Astrocyte (in vitro differentiated cells and primary cell): ENCODE measurements at regions not wholly inside any gene's neighbourhood (a gene's known extent, or its start where the extent isn't known, plus 50 kb on each side); places are given as distances from the start of the nearest gene placed in this dataset.

Source experiments
- DNase-seq: peaks from one replicate; pipeline ENCODE4 v3.0.0-alpha.2; 2010; ENCODE audit warnings: low read depth
- FAIRE-seq: peaks from 2 replicates; lab custom pipeline; 2011; peaks lifted over from hg19 to GRCh38; lab: Jason Lieb, UNC
- H2AFZ ChIP-seq: 2 replicates; pipeline ENCODE4 v1.6.0; 2012; ENCODE audit warnings: low read depth, low read length, inconsistent platforms
- H3K27ac ChIP-seq: 2 replicates; pipeline ENCODE4 v1.5.1; 2011; ENCODE audit warnings: low read depth, low read length, inconsistent platforms
- H3K27me3 ChIP-seq: 2 replicates; pipeline ENCODE4 v1.6.0; 2011; ENCODE audit warnings: low read length, inconsistent platforms; ENCODE audit not compliant: insufficient read depth
- H3K36me3 ChIP-seq: 2 replicates; pipeline ENCODE4 v1.5.1; 2011; ENCODE audit warnings: low read length, inconsistent platforms; ENCODE audit not compliant: insufficient read depth
- H3K4me1 ChIP-seq: 2 replicates; pipeline ENCODE4 v1.5.1; 2011; ENCODE audit warnings: low read length, inconsistent platforms; ENCODE audit not compliant: insufficient read depth
- H3K4me2 ChIP-seq: 2 replicates; pipeline ENCODE4 v1.6.0; 2012; ENCODE audit warnings: low read length, inconsistent platforms
- H3K4me3 ChIP-seq: 2 replicates; pipeline ENCODE4 v1.5.1; 2011; ENCODE audit warnings: low read depth, mild to moderate bottlenecking, low read length, inconsistent platforms; ENCODE audit not compliant: insufficient read depth
- H3K79me2 ChIP-seq: 2 replicates; pipeline ENCODE4 v1.6.0; 2012; ENCODE audit warnings: mild to moderate bottlenecking, low read length, inconsistent platforms; ENCODE audit not compliant: insufficient read depth
- H3K9ac ChIP-seq: 2 replicates; pipeline ENCODE4 v1.6.0; 2012; ENCODE audit warnings: mild to moderate bottlenecking, low read length, inconsistent platforms
- H3K9me3 ChIP-seq: 2 replicates; pipeline ENCODE4 v1.5.1; 2012; ENCODE audit warnings: low read depth, mild to moderate bottlenecking, low read length, inconsistent platforms; ENCODE audit not compliant: insufficient read depth
- H4K20me1 ChIP-seq: 2 replicates; pipeline ENCODE4 v1.6.0; 2012; ENCODE audit warnings: low read length, inconsistent platforms; ENCODE audit not compliant: insufficient read depth
- H3K27ac Mint-ChIP-seq: one replicate; pipeline ENCODE4 v1.8.0; 2021; ENCODE audit warnings: mild to moderate bottlenecking, mixed read lengths; ENCODE audit not compliant: unreplicated experiment
- H3K27me3 Mint-ChIP-seq: one replicate; pipeline ENCODE4 v1.8.0; 2021; ENCODE audit warnings: low read depth, mixed read lengths; ENCODE audit not compliant: unreplicated experiment
- H3K36me3 Mint-ChIP-seq: one replicate; pipeline ENCODE4 v1.8.0; 2021; ENCODE audit warnings: low read depth, mixed read lengths; ENCODE audit not compliant: unreplicated experiment
- H3K4me1 Mint-ChIP-seq: one replicate; pipeline ENCODE4 v1.8.0; 2021; ENCODE audit warnings: low read depth, mixed read lengths; ENCODE audit not compliant: unreplicated experiment
- H3K4me3 Mint-ChIP-seq: one replicate; pipeline ENCODE4 v1.8.0; 2021; ENCODE audit warnings: mild to moderate bottlenecking, moderate library complexity, mixed read lengths; ENCODE audit not compliant: unreplicated experiment
- H3K9me3 Mint-ChIP-seq: one replicate; pipeline ENCODE4 v1.8.0; 2021; ENCODE audit warnings: mild to moderate bottlenecking, mixed read lengths; ENCODE audit not compliant: unreplicated experiment
- EZH2 ChIP-seq: IDR thresholded peaks from 2 replicates; pipeline ENCODE4 v1.6.1; 2012; ENCODE audit warnings: mild to moderate bottlenecking, low read length, inconsistent platforms; ENCODE audit not compliant: insufficient read depth
- TF ChIP-seq, protein P1 (sequence below): IDR thresholded peaks from 2 replicates; pipeline ENCODE4 v1.5.1; 2011; ENCODE audit warnings: low read depth, mild to moderate bottlenecking, inconsistent platforms, low read length, moderate library complexity; ENCODE audit not compliant: insufficient read depth

DNA sequence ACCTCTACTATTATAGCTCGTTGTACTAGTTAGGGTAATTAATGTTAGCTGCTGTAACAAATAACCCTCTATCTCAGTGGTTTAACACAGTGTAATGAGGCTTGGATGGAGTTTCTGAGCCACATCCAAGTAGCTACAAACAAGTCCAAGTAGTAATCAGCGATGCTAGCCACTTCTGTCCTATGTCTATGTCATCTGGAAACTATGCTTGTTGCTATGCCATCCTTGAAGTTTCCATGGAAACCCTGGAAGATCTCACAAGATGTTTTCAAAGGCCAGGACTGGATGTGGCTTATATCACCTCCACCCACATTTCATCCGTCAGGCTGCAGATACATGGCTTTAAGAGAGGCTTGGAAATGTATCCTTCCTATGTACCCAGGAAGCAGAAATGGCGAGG, 422.1 kb downstream of the AACS start:
- H3K36me3 Mint-ChIP-seq = no peaks in the 10 kb centered on the region
- no peaks in the 10 kb centered on the region for H3K4me1 ChIP-seq
- H3K4me3 ChIP-seq = no peak overlapping the region
- no peaks in the 10 kb centered on the region for H3K79me2 ChIP-seq
- H3K9me3 Mint-ChIP-seq = peaks cover 3% of the 10 kb centered on the region
- no peaks in the 10 kb centered on the region for H3K27me3 ChIP-seq
- no peaks in the 10 kb centered on the region for H4K20me1 ChIP-seq
- no peaks in the 10 kb centered on the region for H3K9me3 ChIP-seq
- no peak overlapping the region for H2AFZ ChIP-seq
- DNase-seq (no peak), FAIRE-seq (no peak)
- no peaks in the 10 kb centered on the region for H3K36me3 ChIP-seq
- H3K27ac ChIP-seq = no peak overlapping the region
- TF ChIP-seq EZH2 = no peak
- TF ChIP-seq, protein P1, sequence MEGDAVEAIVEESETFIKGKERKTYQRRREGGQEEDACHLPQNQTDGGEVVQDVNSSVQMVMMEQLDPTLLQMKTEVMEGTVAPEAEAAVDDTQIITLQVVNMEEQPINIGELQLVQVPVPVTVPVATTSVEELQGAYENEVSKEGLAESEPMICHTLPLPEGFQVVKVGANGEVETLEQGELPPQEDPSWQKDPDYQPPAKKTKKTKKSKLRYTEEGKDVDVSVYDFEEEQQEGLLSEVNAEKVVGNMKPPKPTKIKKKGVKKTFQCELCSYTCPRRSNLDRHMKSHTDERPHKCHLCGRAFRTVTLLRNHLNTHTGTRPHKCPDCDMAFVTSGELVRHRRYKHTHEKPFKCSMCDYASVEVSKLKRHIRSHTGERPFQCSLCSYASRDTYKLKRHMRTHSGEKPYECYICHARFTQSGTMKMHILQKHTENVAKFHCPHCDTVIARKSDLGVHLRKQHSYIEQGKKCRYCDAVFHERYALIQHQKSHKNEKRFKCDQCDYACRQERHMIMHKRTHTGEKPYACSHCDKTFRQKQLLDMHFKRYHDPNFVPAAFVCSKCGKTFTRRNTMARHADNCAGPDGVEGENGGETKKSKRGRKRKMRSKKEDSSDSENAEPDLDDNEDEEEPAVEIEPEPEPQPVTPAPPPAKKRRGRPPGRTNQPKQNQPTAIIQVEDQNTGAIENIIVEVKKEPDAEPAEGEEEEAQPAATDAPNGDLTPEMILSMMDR = no peak
- no peaks in the 10 kb centered on the region for H3K27me3 Mint-ChIP-seq
- H3K4me3 Mint-ChIP-seq = no peak overlapping the region
- no peak overlapping the region for H3K27ac Mint-ChIP-seq
- H3K4me2 ChIP-seq = no peak overlapping the region
- no peak overlapping the region for H3K9ac ChIP-seq
- H3K4me1 Mint-ChIP-seq = no peaks in the 10 kb centered on the region

DNA sequence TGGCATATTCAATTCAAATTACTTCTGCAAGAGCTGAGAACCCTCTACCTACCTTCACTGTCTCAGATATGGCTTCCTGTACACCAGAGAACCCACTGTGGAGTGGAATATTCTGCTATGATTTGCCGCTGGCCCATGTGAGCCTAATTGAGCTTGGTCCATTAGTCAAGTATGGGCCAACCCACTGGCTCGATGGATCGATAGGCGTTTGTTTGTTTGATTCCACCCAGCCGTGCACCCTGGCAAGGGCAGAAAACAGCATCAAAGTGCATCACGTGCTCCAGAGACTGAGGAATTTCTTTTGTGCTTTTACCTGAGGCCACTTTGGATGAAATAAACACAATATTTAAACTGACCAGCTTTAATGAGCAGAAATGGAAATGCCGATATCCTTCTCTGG, 426.3 kb downstream of the AACS start:
- Mint-ChIP-seq H3K4me1 (no peaks in the 10 kb centered on the region), H3K9me3 (peaks cover 5% of the 10 kb centered on the region), H3K27me3 (peaks cover 6% of the 10 kb centered on the region), H3K36me3 (no peaks in the 10 kb centered on the region), H3K4me3 (no peak overlapping the region), H3K27ac (no peak overlapping the region)
- Histone ChIP-seq H3K27ac (no peak overlapping the region), H4K20me1 (no peaks in the 10 kb centered on the region), H3K4me2 (no peak overlapping the region), H2AFZ (no peak overlapping the region), H3K4me3 (no peak overlapping the region), H3K79me2 (no peaks in the 10 kb centered on the region), H3K4me1 (no peaks in the 10 kb centered on the region), H3K36me3 (no peaks in the 10 kb centered on the region), H3K27me3 (no peaks in the 10 kb centered on the region), H3K9me3 (no peaks in the 10 kb centered on the region), H3K9ac (no peak overlapping the region)
- DNase-seq (no peak), FAIRE-seq (no peak)
- TF ChIP-seq, protein P1 = no peak
- TF ChIP-seq EZH2 = no peak

DNA sequence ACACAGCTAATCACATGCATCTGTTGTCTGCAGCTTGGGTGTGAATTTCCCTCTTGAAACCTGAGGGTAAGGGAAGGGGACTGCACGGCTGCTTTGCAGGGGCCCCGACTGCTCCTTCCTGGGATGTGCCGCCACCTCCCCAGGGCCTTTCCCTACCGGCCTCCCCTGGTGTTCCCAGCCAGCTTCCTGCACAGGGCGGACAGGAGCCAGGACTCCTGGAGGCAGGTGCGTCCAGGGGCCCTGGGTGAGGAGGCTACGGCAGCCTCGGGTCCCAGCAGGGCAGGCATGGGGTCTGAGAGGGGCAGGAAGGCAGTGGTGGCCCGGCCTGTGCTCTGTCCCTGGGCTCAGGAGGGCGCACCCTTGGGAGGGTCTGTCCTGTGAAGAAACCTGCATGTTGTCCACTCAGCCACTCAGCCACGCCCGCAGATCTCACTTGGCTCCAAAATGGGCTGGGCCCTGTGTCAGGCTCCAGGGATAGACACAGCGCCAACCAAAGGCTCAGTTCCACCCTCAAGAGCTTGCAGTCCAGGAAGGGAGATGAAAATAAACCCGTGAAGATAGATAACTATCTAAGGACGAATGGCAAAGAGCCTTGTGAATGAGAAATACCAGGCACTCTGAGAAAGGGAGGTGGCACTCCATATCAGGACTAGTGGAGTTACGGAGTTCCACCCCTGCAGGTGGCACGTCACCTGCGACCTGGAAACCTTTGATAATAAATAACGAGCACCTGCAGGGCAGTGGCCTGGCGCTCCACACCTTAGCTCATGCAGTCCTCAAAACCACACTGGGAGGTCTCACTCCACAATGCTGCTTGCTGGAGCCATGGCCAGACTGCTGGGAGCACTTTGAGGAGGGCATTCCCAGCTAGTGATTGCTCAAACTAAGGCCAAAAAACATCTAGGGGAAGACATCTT, 427.4 kb downstream of the AACS start:
- peaks cover 9% of the 10 kb centered on the region for H3K27me3 Mint-ChIP-seq
- H3K9me3 ChIP-seq = no peaks in the 10 kb centered on the region

More for the DNA sequence above, 427.4 kb downstream of the AACS start:
- Histone ChIP-seq H3K4me2 (no peak overlapping the region), H4K20me1 (no peaks in the 10 kb centered on the region), H3K27ac (no peak overlapping the region), H2AFZ (no peak overlapping the region), H3K4me1 (no peaks in the 10 kb centered on the region), H3K4me3 (no peak overlapping the region), H3K27me3 (no peaks in the 10 kb centered on the region), H3K9ac (no peak overlapping the region), H3K36me3 (no peaks in the 10 kb centered on the region), H3K79me2 (no peaks in the 10 kb centered on the region)
- no peak for DNase-seq
- Mint-ChIP-seq H3K4me3 (no peak overlapping the region), H3K4me1 (no peaks in the 10 kb centered on the region), H3K36me3 (no peaks in the 10 kb centered on the region), H3K9me3 (peaks cover 5% of the 10 kb centered on the region), H3K27ac (no peak overlapping the region)
- no peak for FAIRE-seq
- TF ChIP-seq EZH2 = no peak
- TF ChIP-seq, protein P1 = no peak
